Stimulated activated CD4-positive, alpha-beta T cell treated with anti-CD3 and anti-CD28 coated beads, Interleukin-4, amount 100 ng/mL, for 48 hours (primary cell): ENCODE measurements at regions not wholly inside any gene's neighbourhood (a gene's known extent, or its start where the extent isn't known, plus 50 kb on each side); places are given as distances from the start of the nearest gene placed in this dataset.
"Not testable (repeated sequence)": the region's sequence is repeated elsewhere in the genome, so short reads cannot be mapped to it uniquely, and the experiment has no call there.

ENCODE experiments used
- DNase-seq, 2 donors: peaks; one replicate each; pipeline ENCODE4 v3.0.0-alpha.2; 2020; ENCODE audit warnings: low read depth in 2 of 2

GRCh38 chr2:75915851-75916634 lies 205.3 kb upstream of the GCFC2 start:
- DNase-seq = no peak

GRCh38 chr2:75896779-75897366 lies 186.2 kb upstream of the GCFC2 start:
- DNase-seq = no peak

DNA sequence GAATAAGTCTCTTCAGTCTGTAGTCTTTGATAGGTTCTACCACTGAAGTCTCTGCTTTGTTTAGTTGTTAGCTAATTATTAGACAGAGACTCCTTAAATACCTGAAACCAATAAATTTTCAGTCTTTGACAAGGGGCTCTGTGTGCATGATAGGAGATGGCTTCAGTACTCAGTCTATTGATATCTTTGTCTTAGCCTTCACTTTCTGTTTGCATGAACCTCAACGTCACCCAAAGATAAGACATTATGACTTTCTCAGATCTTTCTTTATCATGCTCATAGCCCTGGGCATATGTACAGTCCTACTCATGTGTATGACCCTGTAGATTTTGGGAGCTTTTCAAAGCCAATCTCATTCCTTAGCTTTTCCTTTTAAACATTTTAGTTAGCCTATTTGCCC lies 183.5 kb upstream of the GCFC2 start:
- DNase-seq = no peak

GRCh38 chr2:75892490-75892889 lies 181.8 kb upstream of the GCFC2 start:
- DNase-seq = no peak

DNA sequence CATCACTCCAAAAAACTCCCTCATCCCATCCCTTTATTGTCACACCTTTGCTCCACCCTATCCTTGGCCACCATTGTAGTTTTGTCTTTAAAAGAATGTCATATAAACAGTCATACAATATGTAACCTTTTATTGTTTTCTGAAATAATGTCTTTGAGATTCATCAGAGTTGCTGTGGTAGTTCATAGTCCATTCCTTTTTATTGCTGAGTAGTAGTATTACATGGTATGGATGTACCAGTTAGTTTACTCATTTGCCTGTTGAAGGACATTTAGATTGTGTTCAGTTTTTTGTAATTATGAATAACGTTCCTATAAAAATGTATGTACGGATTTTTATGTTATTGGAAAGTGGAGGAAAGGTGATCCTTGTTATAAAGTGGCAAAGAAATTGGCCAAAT lies 171.8 kb upstream of the GCFC2 start:
- no peak for DNase-seq

DNA sequence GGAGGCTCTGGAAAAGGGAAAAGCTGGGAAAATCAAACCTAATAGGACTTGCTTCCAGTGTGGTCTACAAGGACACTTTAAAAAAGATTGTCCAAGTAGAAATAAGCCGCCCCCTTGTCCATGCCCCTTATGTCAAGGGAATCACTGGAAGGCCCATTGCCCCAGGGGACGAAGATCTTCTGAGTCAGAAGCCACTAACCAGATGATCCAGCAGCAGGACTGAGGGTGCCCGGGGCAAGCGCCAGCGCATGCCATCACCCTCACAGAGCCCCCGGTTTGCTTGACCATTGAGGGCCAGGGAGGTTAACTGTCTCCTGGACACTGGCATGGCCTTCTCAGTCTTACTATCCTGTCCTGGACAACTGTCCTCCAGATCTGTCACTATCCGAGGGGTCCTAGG lies 164.9 kb upstream of the GCFC2 start:
- DNase-seq = not testable (repeated sequence)

DNA sequence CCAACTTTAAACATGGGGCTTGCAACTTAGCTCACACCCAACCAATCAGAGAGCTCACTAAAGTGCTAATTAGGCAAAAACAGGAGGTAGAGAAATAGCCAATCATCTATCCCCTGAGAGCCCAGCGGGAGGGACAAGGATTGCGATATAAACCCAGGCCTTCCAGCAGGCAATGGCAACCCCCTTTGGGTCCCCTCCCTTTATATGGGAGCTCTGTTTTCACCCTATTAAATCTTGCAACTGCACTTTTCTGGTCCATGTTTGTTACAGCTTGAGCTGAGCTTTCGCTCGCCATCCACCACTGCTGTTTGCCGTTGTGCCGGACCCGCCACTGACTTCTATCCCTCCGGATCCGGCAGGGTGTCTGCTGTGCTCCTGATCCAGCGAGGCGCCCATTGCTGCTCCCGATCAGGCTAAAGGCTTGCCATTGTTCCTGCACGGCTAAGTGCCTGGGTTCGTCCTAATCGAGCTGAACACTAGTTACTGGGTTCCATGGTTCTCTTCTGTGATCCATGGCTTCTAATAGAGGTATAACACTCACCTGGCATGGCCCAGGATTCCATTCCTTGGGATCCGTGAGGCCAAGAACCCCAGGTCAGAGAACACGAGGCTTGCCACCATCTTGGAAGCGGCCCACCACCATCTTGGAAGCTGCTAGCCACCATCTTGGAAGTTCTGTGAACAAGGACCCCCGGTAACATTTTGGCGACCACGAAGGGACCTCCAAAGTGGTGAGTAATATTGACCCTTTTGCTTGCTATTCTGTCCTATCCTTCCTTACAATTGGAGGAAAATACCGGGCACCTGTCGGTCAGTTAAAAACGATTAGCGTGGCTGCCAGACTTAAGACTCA lies 161.3 kb upstream of the GCFC2 start:
- DNase-seq = not testable (repeated sequence)

DNA sequence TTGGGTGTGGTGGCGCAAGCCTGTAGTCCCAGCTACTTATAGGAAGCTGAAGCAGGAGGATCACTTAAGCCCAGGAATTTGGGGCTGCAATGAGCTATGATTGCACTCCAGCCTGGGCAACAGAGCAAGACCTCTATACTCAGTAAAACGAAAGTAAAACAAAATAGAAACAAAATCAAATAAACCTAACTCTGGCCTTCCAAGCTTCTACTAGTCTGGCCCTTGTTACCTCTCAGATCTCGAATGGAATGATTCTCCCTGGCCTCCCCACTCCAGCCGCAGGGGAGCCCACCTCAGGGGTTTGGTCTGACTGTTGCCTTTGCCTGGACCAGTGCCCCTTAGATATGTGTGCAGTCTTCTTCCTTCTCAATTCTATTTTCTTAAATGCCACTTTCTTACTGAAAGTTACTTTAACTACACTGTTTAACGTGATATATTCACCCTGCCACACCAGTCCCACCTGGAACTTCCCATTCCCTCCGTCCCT lies 160.0 kb upstream of the GCFC2 start:
- DNase-seq = no peak

GRCh38 chr2:75870133-75870532 lies 159.4 kb upstream of the GCFC2 start:
- no peak for DNase-seq

- DNase-seq = no peak
Observed at GRCh38 chr2:75865702-75866101, 155.0 kb upstream of the GCFC2 start.

GRCh38 chr2:75865083-75865482 lies 154.4 kb upstream of the GCFC2 start:
- DNase-seq = no peak

GRCh38 chr2:75862547-75862946 lies 151.8 kb upstream of the GCFC2 start:
- no peak for DNase-seq

- DNase-seq = no peak
Observed at GRCh38 chr2:75853436-75853835, 142.7 kb upstream of the GCFC2 start.

DNA sequence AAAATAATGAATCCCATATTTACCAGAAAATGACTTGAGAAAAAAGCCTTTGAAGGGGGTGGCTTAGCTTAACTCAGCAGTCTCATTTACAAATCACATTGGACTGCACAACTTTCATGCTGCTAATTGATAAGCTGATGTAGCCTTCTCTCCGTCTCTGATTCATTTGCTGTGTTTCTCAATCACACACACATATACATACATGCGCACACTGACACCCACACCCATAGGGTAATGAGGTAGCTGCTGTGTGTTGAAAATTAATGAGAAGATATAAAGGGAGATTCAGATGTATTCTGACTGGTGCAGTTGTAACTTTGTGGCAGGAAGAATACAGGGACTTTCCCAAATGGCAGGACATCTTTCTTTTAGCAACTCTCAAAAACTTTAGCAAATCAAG lies 141.9 kb upstream of the GCFC2 start:
- no peak for DNase-seq

- DNase-seq = no peak
Observed at GRCh38 chr2:75846683-75847190, 136.0 kb upstream of the GCFC2 start.

- DNase-seq = no peak
Observed at GRCh38 chr2:75844651-75845050, 133.9 kb upstream of the GCFC2 start.

- DNase-seq = not testable (repeated sequence)
Observed at GRCh38 chr2:75834588-75834987, 123.9 kb upstream of the GCFC2 start.

- no peak for DNase-seq
Observed at GRCh38 chr2:75833386-75833785, 122.7 kb upstream of the GCFC2 start.

- no peak for DNase-seq
Observed at GRCh38 chr2:75828826-75829225, 118.1 kb upstream of the GCFC2 start.

DNA sequence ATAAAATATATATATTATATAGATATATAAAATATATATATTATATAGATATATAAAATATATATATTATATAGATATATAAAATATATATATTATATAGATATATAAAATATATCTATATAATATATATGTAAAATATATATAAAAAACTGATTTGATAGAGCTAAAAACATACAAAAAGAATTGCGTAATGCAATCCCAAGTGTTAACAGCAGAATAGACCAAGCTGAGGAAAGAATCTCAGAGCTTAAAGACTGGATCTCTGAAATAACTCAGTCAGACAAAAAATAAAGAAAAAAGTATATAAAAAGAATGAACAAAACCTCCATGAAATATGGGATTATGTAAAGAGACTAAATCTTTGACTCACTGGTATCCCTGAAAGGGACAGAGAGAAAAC lies 112.8 kb upstream of the GCFC2 start:
- not testable (repeated sequence) for DNase-seq

GRCh38 chr2:75822336-75822735 lies 111.6 kb upstream of the GCFC2 start:
- no peak for DNase-seq

DNA sequence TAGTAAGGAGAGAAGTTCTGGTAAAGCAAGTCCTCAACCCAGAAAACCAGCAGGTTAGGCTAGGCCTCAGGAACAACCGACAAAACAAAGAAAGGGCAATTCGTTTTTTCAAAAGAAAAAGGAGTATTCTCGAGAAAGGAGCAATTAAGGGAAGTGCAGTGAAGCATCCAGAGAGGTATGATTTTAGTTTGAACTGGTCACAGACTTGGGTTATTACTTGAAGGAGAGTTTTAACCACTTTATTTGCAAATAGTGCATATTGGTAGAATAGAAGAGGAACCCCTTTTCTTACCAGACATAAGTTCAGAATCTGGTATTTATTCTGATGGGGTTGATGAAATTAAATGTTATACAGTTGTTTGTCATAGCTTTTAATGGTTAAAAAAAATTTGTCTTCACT lies 110.0 kb upstream of the GCFC2 start:
- DNase-seq = no peak
